Neural cell (in vitro differentiated cells): ENCODE measurements at regions not wholly inside any gene's neighbourhood (a gene's known extent, or its start where the extent isn't known, plus 50 kb on each side); places are given as distances from the start of the nearest gene placed in this dataset.

Experiments used
- H2AFZ ChIP-seq: fragments of 200-600, 300-800 bp; sonication (generic), shearing (Covaris generic); 2 replicates; pipeline ENCODE4 v1.6.0; 2014; ENCODE audit warnings: low read depth, mild to moderate bottlenecking, antibody characterized with exemption, low read length, moderate library complexity
- H3F3A ChIP-seq: fragments of 200-600 bp; shearing (Covaris generic); 2 replicates; pipeline ENCODE4 v1.6.1; 2016; ENCODE audit warnings: mild to moderate bottlenecking, moderate library complexity, mixed read lengths, antibody characterized with exemption, low read length; ENCODE audit not compliant: insufficient read depth, poor library complexity, severe bottlenecking
- H3K27ac ChIP-seq: fragments of 200-600, 300-800 bp; sonication (generic), shearing (Covaris generic); 2 replicates; pipeline ENCODE4 v1.5.1; 2014; ENCODE audit warnings: mild to moderate bottlenecking, low read length, moderate library complexity
- H3K27me3 ChIP-seq: fragments of 300-800, 200-600 bp; sonication (generic), shearing (Covaris generic); 2 replicates; pipeline ENCODE4 v1.6.0; 2014; ENCODE audit warnings: mild to moderate bottlenecking, low read depth, low read length, moderate library complexity; ENCODE audit not compliant: insufficient read depth
- H3K36me3 ChIP-seq: fragments of 300-800, 200-600 bp; sonication (generic), shearing (Covaris generic); 2 replicates; pipeline ENCODE4 v1.5.1; 2014; ENCODE audit warnings: mild to moderate bottlenecking, antibody characterized with exemption, low read length, moderate library complexity; ENCODE audit not compliant: insufficient read depth
- H3K4me2 ChIP-seq: fragments of 300-800, 200-600 bp; sonication (generic), shearing (Covaris generic); 2 replicates; pipeline ENCODE4 v1.6.0; 2014; ENCODE audit warnings: mild to moderate bottlenecking, low read length
- H3K4me3 ChIP-seq: fragments of 300-800, 200-600 bp; sonication (generic), shearing (Covaris generic); 2 replicates; pipeline ENCODE4 v1.5.1; 2014; ENCODE audit warnings: mild to moderate bottlenecking, low read length, moderate library complexity
- H3K79me2 ChIP-seq: fragments of 200-600 bp; shearing (Covaris generic); replicated peaks from 2 replicates; pipeline ENCODE4 v1.6.0; 2014; ENCODE audit warnings: mild to moderate bottlenecking, low read length, moderate library complexity; ENCODE audit not compliant: insufficient read depth
- H3K9ac ChIP-seq: fragments of 300-800, 200-600 bp; sonication (generic), shearing (Covaris generic); 2 replicates; pipeline ENCODE4 v1.6.1; 2016; ENCODE audit warnings: mild to moderate bottlenecking, low read length, mixed read lengths
- H3K9me2 ChIP-seq: fragments of 200-600 bp; shearing (Covaris generic); 2 replicates; pipeline ENCODE4 v1.6.1; 2016; ENCODE audit warnings: mild to moderate bottlenecking, low read length, mixed read lengths; ENCODE audit not compliant: insufficient read depth
- H3K9me3 ChIP-seq: fragments of 200-600, 300-800 bp; sonication (generic), shearing (Covaris generic); 2 replicates; pipeline ENCODE4 v1.6.1; 2016; ENCODE audit warnings: mild to moderate bottlenecking, mixed run types, low read length, moderate library complexity, mixed read lengths
- H4K20me1 ChIP-seq: fragments of 200-600 bp; shearing (Covaris generic); 2 replicates; pipeline ENCODE4 v1.6.1; 2016; ENCODE audit warnings: mild to moderate bottlenecking, mixed run types; ENCODE audit not compliant: insufficient read depth
- EP300 ChIP-seq: fragments of 450-650 bp; conservative IDR thresholded peaks from 2 replicates; pipeline ENCODE4 v1.6.1; 2014; ENCODE audit warnings: antibody characterized with exemption, mild to moderate bottlenecking, moderate library complexity; ENCODE audit not compliant: poor library complexity, severe bottlenecking
- EZH2 ChIP-seq: fragments of 200-600, 300-800 bp; shearing (Covaris generic), sonication (generic); IDR thresholded peaks from 2 replicates; pipeline ENCODE4 v1.6.1; 2014; ENCODE audit warnings: antibody characterized with exemption, low read length, borderline replicate concordance, mild to moderate bottlenecking; ENCODE audit not compliant: insufficient read depth, poor library complexity, severe bottlenecking
- MXI1 ChIP-seq: fragments of 450-650 bp; conservative IDR thresholded peaks from 2 replicates; pipeline ENCODE4 v1.6.1; 2014; ENCODE audit warnings: antibody characterized with exemption, mild to moderate bottlenecking; ENCODE audit not compliant: poor library complexity, severe bottlenecking
- POLR2AphosphoS5 ChIP-seq: IDR thresholded peaks from 2 replicates; pipeline ENCODE4 v1.6.1; 2012
- RAD21 ChIP-seq: fragments of 450-650 bp; conservative IDR thresholded peaks from 2 replicates; pipeline ENCODE4 v1.6.1; 2014; ENCODE audit warnings: antibody characterized with exemption, mild to moderate bottlenecking, moderate library complexity
- SMC3 ChIP-seq: fragments of 450-650 bp; conservative IDR thresholded peaks from 2 replicates; pipeline ENCODE4 v1.6.1; 2014; ENCODE audit warnings: antibody characterized with exemption, mild to moderate bottlenecking, moderate library complexity; ENCODE audit not compliant: poor library complexity
- TAF1 ChIP-seq: IDR thresholded peaks from 2 replicates; pipeline ENCODE4 v1.6.1; 2012; ENCODE audit warnings: low read depth
- TF ChIP-seq, protein P1 (sequence below): IDR thresholded peaks from 2 replicates; pipeline ENCODE4 v1.6.1; 2012; ENCODE audit warnings: borderline replicate concordance
- TF ChIP-seq, protein P2 (sequence below): fragments of 450-650 bp; IDR thresholded peaks from 2 replicates; pipeline ENCODE4 v1.5.1; 2014; ENCODE audit warnings: antibody characterized with exemption, mild to moderate bottlenecking, moderate library complexity; ENCODE audit not compliant: poor library complexity, severe bottlenecking

DNA sequence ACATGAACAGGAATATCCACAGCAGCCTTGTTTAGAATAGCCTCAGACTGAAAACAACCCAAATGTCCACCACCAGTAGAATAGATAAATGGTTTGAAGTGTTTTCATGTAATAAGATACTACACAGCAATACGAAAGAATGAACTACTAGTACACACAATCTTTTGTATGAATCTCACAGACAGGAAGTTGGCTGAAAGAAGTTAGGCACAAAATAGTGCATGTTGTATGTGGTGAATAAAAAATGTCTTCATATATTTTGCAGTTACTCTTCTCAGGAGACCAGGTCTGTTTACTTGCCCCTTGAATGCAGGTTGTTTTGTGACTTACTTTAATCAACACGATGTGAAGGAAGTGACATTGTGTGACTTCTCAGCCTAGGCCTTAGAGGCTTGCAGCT, 75.9 kb upstream of the LEF1 start:
- TF ChIP-seq EP300 (no peak), POLR2AphosphoS5 (no peak), MXI1 (no peak), RAD21 (no peak), SMC3 (no peak), EZH2 (no peak), TAF1 (no peak)
- TF ChIP-seq, protein P1, sequence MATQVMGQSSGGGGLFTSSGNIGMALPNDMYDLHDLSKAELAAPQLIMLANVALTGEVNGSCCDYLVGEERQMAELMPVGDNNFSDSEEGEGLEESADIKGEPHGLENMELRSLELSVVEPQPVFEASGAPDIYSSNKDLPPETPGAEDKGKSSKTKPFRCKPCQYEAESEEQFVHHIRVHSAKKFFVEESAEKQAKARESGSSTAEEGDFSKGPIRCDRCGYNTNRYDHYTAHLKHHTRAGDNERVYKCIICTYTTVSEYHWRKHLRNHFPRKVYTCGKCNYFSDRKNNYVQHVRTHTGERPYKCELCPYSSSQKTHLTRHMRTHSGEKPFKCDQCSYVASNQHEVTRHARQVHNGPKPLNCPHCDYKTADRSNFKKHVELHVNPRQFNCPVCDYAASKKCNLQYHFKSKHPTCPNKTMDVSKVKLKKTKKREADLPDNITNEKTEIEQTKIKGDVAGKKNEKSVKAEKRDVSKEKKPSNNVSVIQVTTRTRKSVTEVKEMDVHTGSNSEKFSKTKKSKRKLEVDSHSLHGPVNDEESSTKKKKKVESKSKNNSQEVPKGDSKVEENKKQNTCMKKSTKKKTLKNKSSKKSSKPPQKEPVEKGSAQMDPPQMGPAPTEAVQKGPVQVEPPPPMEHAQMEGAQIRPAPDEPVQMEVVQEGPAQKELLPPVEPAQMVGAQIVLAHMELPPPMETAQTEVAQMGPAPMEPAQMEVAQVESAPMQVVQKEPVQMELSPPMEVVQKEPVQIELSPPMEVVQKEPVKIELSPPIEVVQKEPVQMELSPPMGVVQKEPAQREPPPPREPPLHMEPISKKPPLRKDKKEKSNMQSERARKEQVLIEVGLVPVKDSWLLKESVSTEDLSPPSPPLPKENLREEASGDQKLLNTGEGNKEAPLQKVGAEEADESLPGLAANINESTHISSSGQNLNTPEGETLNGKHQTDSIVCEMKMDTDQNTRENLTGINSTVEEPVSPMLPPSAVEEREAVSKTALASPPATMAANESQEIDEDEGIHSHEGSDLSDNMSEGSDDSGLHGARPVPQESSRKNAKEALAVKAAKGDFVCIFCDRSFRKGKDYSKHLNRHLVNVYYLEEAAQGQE, result no peak
- TF ChIP-seq, protein P2, sequence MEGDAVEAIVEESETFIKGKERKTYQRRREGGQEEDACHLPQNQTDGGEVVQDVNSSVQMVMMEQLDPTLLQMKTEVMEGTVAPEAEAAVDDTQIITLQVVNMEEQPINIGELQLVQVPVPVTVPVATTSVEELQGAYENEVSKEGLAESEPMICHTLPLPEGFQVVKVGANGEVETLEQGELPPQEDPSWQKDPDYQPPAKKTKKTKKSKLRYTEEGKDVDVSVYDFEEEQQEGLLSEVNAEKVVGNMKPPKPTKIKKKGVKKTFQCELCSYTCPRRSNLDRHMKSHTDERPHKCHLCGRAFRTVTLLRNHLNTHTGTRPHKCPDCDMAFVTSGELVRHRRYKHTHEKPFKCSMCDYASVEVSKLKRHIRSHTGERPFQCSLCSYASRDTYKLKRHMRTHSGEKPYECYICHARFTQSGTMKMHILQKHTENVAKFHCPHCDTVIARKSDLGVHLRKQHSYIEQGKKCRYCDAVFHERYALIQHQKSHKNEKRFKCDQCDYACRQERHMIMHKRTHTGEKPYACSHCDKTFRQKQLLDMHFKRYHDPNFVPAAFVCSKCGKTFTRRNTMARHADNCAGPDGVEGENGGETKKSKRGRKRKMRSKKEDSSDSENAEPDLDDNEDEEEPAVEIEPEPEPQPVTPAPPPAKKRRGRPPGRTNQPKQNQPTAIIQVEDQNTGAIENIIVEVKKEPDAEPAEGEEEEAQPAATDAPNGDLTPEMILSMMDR, result no peak
- no peak overlapping the region for H3K27ac ChIP-seq
- no peaks in the 10 kb centered on the region for H3K27me3 ChIP-seq
- H3K79me2 ChIP-seq, result no peaks in the 10 kb centered on the region
- H3F3A ChIP-seq, result no peaks in the 10 kb centered on the region
- no peaks in the 10 kb centered on the region for H3K9me3 ChIP-seq
- H4K20me1 ChIP-seq, result no peaks in the 10 kb centered on the region
- no peaks in the 10 kb centered on the region for H3K36me3 ChIP-seq
- H2AFZ ChIP-seq, result no peak overlapping the region
- no peaks in the 10 kb centered on the region for H3K9me2 ChIP-seq
- no peak overlapping the region for H3K4me3 ChIP-seq
- no peak overlapping the region for H3K4me2 ChIP-seq
- no peak overlapping the region for H3K9ac ChIP-seq

DNA sequence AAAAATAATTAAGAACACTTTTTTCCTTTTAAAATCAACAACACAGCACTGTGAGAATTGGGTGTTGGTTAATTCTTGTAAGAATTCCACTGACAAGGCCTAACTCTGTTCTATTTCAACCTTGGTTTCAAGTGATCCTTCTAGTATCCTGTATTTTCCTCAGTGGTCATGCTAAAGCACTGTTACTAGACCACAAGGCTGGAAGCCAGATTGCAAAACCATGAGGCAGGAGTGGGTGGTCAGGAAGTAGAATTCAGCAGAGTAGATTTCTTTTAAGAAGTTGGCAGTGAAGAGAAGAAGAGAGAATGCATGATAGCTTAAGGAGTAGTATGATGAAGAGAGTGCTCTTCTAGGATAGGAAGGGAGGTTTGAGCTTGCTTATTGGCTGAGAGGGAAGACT, 71.6 kb upstream of the LEF1 start:
- Histone ChIP-seq H3K36me3 (no peaks in the 10 kb centered on the region), H3K4me2 (no peak overlapping the region), H3K27ac (no peak overlapping the region), H3K4me3 (no peak overlapping the region), H3K79me2 (no peaks in the 10 kb centered on the region), H3K9me3 (no peaks in the 10 kb centered on the region), H2AFZ (no peak overlapping the region), H3K9ac (no peak overlapping the region), H3K27me3 (no peaks in the 10 kb centered on the region), H4K20me1 (no peaks in the 10 kb centered on the region), H3K9me2 (no peaks in the 10 kb centered on the region), H3F3A (no peaks in the 10 kb centered on the region)
- TF ChIP-seq EP300 (no peak), MXI1 (no peak), TAF1 (no peak), SMC3 (no peak), EZH2 (no peak), POLR2AphosphoS5 (no peak), RAD21 (no peak)
- TF ChIP-seq, protein P1, result no peak
- TF ChIP-seq, protein P2, result no peak
